ENCODE measurements at regions not wholly inside any gene's neighbourhood (a gene's known extent, or its start where the extent isn't known, plus 50 kb on each side); places are given as distances from the start of the nearest gene placed in this dataset.

GRCh38 chr18:43827311-43827710 is 550.0 kb upstream of the SYT4 start:
- TF ChIP-seq POLR2A (IDR thresholded peaks at IDR 0.05; ENCODE audit: borderline replicate concordance, extremely low read depth, insufficient read depth, insufficient read length) = no peak
- ATAC-seq (no peak), DNase-seq (ENCODE audit: low read depth, low spot score) (no peak)
- Histone ChIP-seq H3K79me2 (ENCODE audit: insufficient read depth, low read length) (no peaks in the 10 kb centered on the region), H3K36me3 (ENCODE audit: control insufficient read depth in 1 of 2, insufficient read depth in 2 of 2, low read length in 2 of 2) (no peaks in the 10 kb centered on the region), H3K27ac (ENCODE audit: low read depth, low read length) (no peak overlapping the region), H2AFZ (ENCODE audit: low read depth, low read length, poor library complexity, severe bottlenecking) (no peak overlapping the region), H3K4me1 (ENCODE audit: control insufficient read depth in 1 of 2, insufficient read depth in 2 of 2, low read length in 2 of 2) (no peaks in the 10 kb centered on the region), H3K27me3 (ENCODE audit: insufficient read depth, low read length) (no peaks in the 10 kb centered on the region), H3K4me2 (ENCODE audit: low read length) (no peak overlapping the region), H4K20me1 (ENCODE audit: insufficient read depth) (no peaks in the 10 kb centered on the region), H3K9me2 (ENCODE audit: insufficient read depth) (no peaks in the 10 kb centered on the region), H3K4me3 (replicated peaks in 1 of 2; ENCODE audit: low read depth in 1 of 2, low read length in 2 of 2) (no peak overlapping the region), H3K9ac (ENCODE audit: low read length) (no peak overlapping the region), H3K9me3 (ENCODE audit: control insufficient read depth in 1 of 2, insufficient read depth in 1 of 2, low read depth in 1 of 2, low read length in 2 of 2) (peaks cover 5 to 31% of the 10 kb centered on the region in 2 experiments; a peak in 2 of 4 replicates)
- intact Hi-C loops (cut with micrococcal nuclease) = no loop called here
- RAD21 ChIA-PET (ENCODE audit: low non-redundant PET in 1 of 2, low total read pairs in 2 of 2, uncharacterized antibody in 2 of 2, unreplicated experiment in 2 of 2) = no interaction called here
- no TSS peak for BruUV-seq (replicated peaks)
- POLR2A ChIA-PET = no interaction called here
- CTCF ChIA-PET = no interaction called here

GRCh38 chr18:43830303-43830702 is 553.0 kb upstream of the SYT4 start:
- CTCF ChIA-PET = no interaction called here
- TF ChIP-seq POLR2A (IDR thresholded peaks at IDR 0.05; ENCODE audit: borderline replicate concordance, extremely low read depth, insufficient read depth, insufficient read length) (no peak), FOSL1 (IDR thresholded peaks at IDR 0.05; ENCODE audit: low read depth) (no peak), REST (IDR thresholded peaks at IDR 0.05; ENCODE audit: low read depth) (no peak), ELF1 (IDR thresholded peaks at IDR 0.05; ENCODE audit: borderline replicate concordance, low read depth) (no peak), SP1 (IDR thresholded peaks at IDR 0.05; ENCODE audit: low read depth) (no peak), POLR2AphosphoS5 (IDR thresholded peaks at IDR 0.05; ENCODE audit: low read depth, low read length) (no peak), ZFX (IDR thresholded peaks at IDR 0.05) (no peak), EZH2 (IDR thresholded peaks at IDR 0.05) (no peak), RAD21 (IDR thresholded peaks at IDR 0.05; ENCODE audit: low read depth) (no peak), SRF (IDR thresholded peaks at IDR 0.05; ENCODE audit: low read depth) (no peak)
- Histone ChIP-seq H3K4me3 (replicated peaks in 1 of 2; ENCODE audit: low read depth in 1 of 2, low read length in 2 of 2) (no peak overlapping the region), H3K27me3 (ENCODE audit: insufficient read depth, low read length) (no peaks in the 10 kb centered on the region), H3K4me1 (ENCODE audit: control insufficient read depth in 1 of 2, insufficient read depth in 2 of 2, low read length in 2 of 2) (no peaks in the 10 kb centered on the region), H4K20me1 (ENCODE audit: insufficient read depth) (no peaks in the 10 kb centered on the region), H3K9ac (ENCODE audit: low read length) (no peak overlapping the region), H2AFZ (ENCODE audit: low read depth, low read length, poor library complexity, severe bottlenecking) (no peak overlapping the region), H3K79me2 (ENCODE audit: insufficient read depth, low read length) (no peaks in the 10 kb centered on the region), H3K4me2 (ENCODE audit: low read length) (no peak overlapping the region), H3K9me3 (ENCODE audit: control insufficient read depth in 1 of 2, insufficient read depth in 1 of 2, low read depth in 1 of 2, low read length in 2 of 2) (peaks cover 0 to 18% of the 10 kb centered on the region in 2 experiments; a peak in 2 of 4 replicates), H3K27ac (ENCODE audit: low read depth, low read length) (no peak overlapping the region), H3K9me2 (ENCODE audit: insufficient read depth) (no peaks in the 10 kb centered on the region), H3K36me3 (ENCODE audit: control insufficient read depth in 1 of 2, insufficient read depth in 2 of 2, low read length in 2 of 2) (no peaks in the 10 kb centered on the region)
- POLR2A ChIA-PET = no interaction called here
- no peak for ATAC-seq
- RAD21 ChIA-PET (ENCODE audit: low non-redundant PET in 1 of 2, low total read pairs in 2 of 2, uncharacterized antibody in 2 of 2, unreplicated experiment in 2 of 2) = no interaction called here
- BruUV-seq (replicated peaks) = no TSS peak
- intact Hi-C loops (cut with micrococcal nuclease) = no loop called here
- DNase-seq (ENCODE audit: low read depth, low spot score) = no peak

All from HCT116 (cell line).